Keratinocyte (primary cell): ENCODE measurements at regions not wholly inside any gene's neighbourhood (a gene's known extent, or its start where the extent isn't known, plus 50 kb on each side); places are given as distances from the start of the nearest gene placed in this dataset.

Experiments used
- CTCF ChIP-seq, 3 experiments: IDR thresholded peaks in 1 of 3; conservative IDR thresholded peaks in 1 of 3; optimal IDR thresholded peaks in 1 of 3; 2 replicates in 2 of 3; 3 replicates in 1 of 3; pipeline versions ENCODE3 to v1.5.1; 2011; ENCODE audit warnings: low read length in 3 of 3, mild to moderate bottlenecking in 3 of 3, moderate library complexity in 2 of 3, control low read depth in 1 of 3, inconsistent platforms in 1 of 3; ENCODE audit not compliant: insufficient read depth in 2 of 3; ENCODE audit errors: extremely low read depth in 1 of 3
- EZH2 ChIP-seq: IDR thresholded peaks from one replicate; pipeline ENCODE4 v1.6.1; 2012; ENCODE audit warnings: inconsistent platforms, mild to moderate bottlenecking, low read length, moderate library complexity

DNA sequence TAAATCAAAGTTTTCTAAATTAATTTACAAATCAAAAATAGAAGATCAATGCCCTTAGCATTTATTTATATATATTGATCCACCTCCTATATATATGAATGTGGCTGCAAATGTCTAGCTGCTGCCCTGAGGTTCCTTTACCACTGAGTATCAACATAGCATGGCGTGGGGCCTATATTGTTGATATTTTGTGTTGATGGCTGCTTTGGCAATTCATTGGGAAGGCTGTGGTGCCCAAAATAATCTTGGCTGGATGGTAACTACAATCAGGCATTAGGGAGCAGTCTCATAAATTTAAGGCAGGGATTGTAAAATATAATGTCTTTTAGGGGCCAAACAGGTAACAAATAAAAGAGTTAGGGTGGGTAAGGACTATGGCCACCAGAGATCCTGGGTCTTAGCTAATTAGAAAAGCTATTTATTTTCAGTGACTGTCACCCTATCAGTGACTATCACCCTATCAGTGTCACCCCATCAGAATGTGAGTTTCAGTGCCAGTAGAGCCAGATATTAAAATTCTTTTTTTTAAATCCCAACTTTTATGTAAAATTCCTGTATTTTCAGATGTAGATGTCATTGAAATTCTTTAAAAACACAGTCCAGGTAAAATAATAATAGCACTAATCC lies 190.7 kb upstream of the PCSK5 start:
- TF ChIP-seq EZH2 (no peak), CTCF (optimal IDR thresholded peaks at IDR 0.05 in 1 of 3, IDR thresholded peaks at IDR 0.05 in 1 of 3, conservative IDR thresholded peaks at IDR 0.05 in 1 of 3; ENCODE audit: extremely low read depth in 1 of 3, insufficient read depth in 2 of 3, low read length in 3 of 3) (no peak)
